ENCODE measurements at regions not wholly inside any gene's neighbourhood (a gene's known extent, or its start where the extent isn't known, plus 50 kb on each side); places are given as distances from the start of the nearest gene placed in this dataset.

DNA sequence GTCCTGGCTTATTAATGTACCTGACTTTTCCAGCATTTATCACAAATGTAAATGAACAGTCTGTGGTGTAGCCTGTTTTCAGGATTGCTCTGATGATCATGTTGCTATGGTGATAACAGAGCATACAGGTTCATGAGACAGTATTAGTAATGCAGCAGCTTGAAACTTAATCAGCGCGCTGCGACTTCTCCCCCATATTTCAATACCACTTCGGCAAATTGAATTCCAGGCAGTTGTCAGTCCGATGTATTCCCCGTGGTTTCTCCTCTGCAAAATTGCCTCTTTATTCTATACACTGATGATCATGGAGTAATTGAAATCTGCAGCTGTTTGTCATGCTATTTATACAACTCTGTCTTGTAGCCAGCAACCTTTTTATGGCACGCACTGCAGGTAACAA lies 239.3 kb downstream of the C4orf33 start:
- TF ChIP-seq CTCF (IDR thresholded peaks at IDR 0.05; ENCODE audit: poor library complexity), result no peak
- TF ChIP-seq EZH2 (IDR thresholded peaks at IDR 0.05; ENCODE audit: borderline replicate concordance), result no peak

All from hepatocyte (in vitro differentiated cells).